ENCODE measurements at regions not wholly inside any gene's neighbourhood (a gene's known extent, or its start where the extent isn't known, plus 50 kb on each side); places are given as distances from the start of the nearest gene placed in this dataset.

DNA sequence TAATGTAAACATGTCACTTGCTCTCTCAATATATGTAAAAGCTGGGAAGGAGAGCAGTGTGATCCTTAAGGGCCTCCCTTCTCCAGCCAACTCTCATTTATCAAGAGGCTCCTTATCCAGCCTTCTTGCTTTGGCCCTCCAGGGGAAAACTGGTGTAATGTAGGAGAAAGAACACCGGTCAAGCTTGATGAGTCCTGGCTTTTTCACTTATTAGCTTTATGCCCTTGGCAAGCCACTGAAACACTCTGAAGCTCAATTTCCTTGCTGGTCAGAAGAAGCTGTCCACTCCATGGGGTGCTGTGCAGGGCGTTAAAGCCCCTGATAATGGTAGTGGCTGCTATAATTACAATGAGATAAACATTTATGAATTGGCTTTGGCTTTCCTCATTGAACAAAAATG is 251.2 kb upstream of the RBBP8 start:
- H3K4me3 ChIP-seq: no peak overlapping the region
- H3K27me3 ChIP-seq: no peaks in the 10 kb centered on the region
- DNase-seq (ENCODE audit: extremely low spot score): no peak
- H3K4me1 ChIP-seq: peaks cover 14 to 41% (median 34%) of the 10 kb centered on the region in 4 donors
- H3K27ac ChIP-seq (replicated peaks in 1 of 4): no peak overlapping the region
- no peaks in the 10 kb centered on the region for H3K9me3 ChIP-seq
- 7% methylated on average over 2 of the region's 2 CpGs for WGBS
- H3K36me3 ChIP-seq: no peaks in the 10 kb centered on the region
- TF ChIP-seq POLR2AphosphoS5 (IDR thresholded peaks at IDR 0.05) (no peak), POLR2A (IDR thresholded peaks at IDR 0.05; ENCODE audit: low read depth) (no peak), EP300 (IDR thresholded peaks at IDR 0.05) (no peak)
- TF ChIP-seq, protein P1, sequence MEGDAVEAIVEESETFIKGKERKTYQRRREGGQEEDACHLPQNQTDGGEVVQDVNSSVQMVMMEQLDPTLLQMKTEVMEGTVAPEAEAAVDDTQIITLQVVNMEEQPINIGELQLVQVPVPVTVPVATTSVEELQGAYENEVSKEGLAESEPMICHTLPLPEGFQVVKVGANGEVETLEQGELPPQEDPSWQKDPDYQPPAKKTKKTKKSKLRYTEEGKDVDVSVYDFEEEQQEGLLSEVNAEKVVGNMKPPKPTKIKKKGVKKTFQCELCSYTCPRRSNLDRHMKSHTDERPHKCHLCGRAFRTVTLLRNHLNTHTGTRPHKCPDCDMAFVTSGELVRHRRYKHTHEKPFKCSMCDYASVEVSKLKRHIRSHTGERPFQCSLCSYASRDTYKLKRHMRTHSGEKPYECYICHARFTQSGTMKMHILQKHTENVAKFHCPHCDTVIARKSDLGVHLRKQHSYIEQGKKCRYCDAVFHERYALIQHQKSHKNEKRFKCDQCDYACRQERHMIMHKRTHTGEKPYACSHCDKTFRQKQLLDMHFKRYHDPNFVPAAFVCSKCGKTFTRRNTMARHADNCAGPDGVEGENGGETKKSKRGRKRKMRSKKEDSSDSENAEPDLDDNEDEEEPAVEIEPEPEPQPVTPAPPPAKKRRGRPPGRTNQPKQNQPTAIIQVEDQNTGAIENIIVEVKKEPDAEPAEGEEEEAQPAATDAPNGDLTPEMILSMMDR (IDR thresholded peaks at IDR 0.05): no peak
- intact Hi-C loops (cut with DNase I): loop anchor here (10.0 kb wide), 1 partner anchor 117 kb away; no protein-coding TSS in a partner anchor

DNA sequence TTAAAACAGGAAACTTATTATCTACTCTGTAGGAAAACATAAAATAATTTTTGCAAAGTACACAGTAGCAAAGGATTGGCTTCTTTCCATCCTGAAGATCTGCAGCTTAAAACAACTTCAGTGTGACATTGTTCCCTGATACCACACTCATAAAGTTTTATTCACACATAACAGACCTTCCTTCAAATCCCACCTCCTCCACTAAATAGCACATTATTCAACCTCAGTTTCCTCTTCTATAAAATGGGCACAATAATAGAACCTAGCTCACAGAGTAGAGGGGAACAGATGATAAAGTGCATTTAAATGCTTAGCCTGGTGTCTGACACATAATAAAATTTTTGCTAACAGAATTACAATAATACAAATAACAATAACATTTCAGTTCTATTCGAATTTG is 250.4 kb upstream of the RBBP8 start:
- DNase-seq (ENCODE audit: extremely low spot score): no peak
- Histone ChIP-seq H3K27ac (replicated peaks in 1 of 4) (peak overlapping the region; percentile 18 to 57 (median 40)), H3K4me3 (no peak overlapping the region), H3K9me3 (no peaks in the 10 kb centered on the region), H3K4me1 (peaks cover 14 to 40% (median 30%) of the 10 kb centered on the region in 4 donors), H3K27me3 (no peaks in the 10 kb centered on the region), H3K36me3 (no peaks in the 10 kb centered on the region)
- no peak for TF ChIP-seq EP300 (IDR thresholded peaks at IDR 0.05)
- TF ChIP-seq, protein P1 (IDR thresholded peaks at IDR 0.05): no peak
- TF ChIP-seq POLR2AphosphoS5 (IDR thresholded peaks at IDR 0.05): no peak
- no peak for TF ChIP-seq POLR2A (IDR thresholded peaks at IDR 0.05; ENCODE audit: low read depth)
- intact Hi-C loops (cut with DNase I): loop anchor here (10.0 kb wide), 1 partner anchor 118 kb away; no protein-coding TSS in a partner anchor
- WGBS: 21% methylated on average over 1 of the region's 1 CpG

DNA sequence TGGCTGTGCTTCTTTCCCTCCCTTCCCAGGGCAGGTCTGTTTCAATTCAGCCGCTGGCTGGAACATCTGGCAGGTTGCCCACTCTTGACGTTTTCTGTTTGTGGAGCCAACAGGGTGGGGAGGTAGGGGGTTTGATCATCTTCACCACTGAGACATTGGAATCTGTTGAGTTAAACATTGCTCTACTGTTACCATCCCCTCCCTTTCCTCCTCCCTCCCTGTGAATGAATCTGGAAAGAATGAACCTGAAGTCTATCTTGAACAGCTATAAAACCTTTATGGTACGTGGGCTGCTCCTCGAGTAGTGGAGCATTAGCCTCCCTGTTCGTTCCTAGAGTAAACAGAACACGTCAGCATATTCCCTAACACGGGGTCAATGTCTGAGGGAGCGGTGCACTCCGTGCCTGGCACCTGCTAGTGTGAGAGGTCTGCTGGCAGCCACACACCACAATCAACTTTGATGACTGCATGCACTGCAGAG is 249.9 kb upstream of the RBBP8 start:
- Histone ChIP-seq H3K9me3 (no peaks in the 10 kb centered on the region), H3K27me3 (no peaks in the 10 kb centered on the region), H3K4me1 (peaks cover 14 to 34% (median 25%) of the 10 kb centered on the region in 4 donors), H3K4me3 (peak overlapping the region in 2 of 4 donors; percentile 2 to 4), H3K27ac (replicated peaks in 1 of 4) (peak overlapping the region; percentile 18 to 57 (median 40)), H3K36me3 (no peaks in the 10 kb centered on the region)
- no peak for DNase-seq (ENCODE audit: extremely low spot score)
- peak; percentile 14 to 48 for TF ChIP-seq POLR2AphosphoS5 (IDR thresholded peaks at IDR 0.05)
- no peak for TF ChIP-seq POLR2A (IDR thresholded peaks at IDR 0.05; ENCODE audit: low read depth)
- 21% methylated on average over 9 of the region's 9 CpGs for WGBS
- intact Hi-C loops (cut with DNase I): loop anchor here (10.0 kb wide), 1 partner anchor 118 kb away; no protein-coding TSS in a partner anchor

DNA sequence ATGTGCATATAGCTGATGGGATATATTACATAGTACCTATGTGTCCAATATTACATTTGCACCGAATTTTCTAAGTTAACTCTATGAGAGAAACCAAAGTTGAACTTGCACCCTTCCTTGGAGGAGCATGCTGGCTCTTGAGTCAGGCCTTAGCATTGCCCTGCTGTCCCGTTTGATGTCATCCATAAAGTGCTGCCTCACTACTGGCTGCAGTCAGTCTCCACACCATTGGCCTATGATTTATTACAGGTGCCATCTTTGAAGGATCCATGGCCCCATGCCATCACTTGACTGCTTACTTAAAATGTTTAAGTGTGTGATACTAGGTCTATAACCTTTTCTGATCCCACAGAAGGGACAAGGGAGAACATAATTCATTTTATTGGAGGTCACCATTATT is 249.3 kb upstream of the RBBP8 start:
- no peaks in the 10 kb centered on the region for H3K36me3 ChIP-seq
- no peak for DNase-seq (ENCODE audit: extremely low spot score)
- H3K27ac ChIP-seq (replicated peaks in 1 of 4): peak overlapping the region in 3 of 4 donors; percentile 18 to 57 (median 53)

DNA sequence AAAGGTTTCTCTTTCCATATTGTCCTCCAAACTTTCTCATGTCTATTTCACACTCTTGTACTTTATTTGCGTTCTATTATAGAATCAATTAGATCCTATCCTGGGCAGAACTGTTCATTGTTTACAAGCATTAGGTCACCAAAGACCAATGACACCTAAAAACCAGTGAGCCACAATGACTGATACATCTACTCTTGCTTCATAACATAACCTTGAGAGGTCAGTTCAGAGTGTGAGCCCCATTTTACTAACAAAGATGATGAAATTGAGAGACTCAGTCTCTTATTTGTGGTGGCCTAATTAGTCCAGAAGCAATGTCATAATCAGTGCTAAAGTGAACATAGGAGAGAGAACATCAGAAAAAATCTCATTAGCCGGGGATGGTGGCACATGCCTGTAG is 248.9 kb upstream of the RBBP8 start:
- peaks cover 14 to 28% (median 21%) of the 10 kb centered on the region in 4 donors for H3K4me1 ChIP-seq
- TF ChIP-seq EP300 (IDR thresholded peaks at IDR 0.05) (no peak), POLR2AphosphoS5 (IDR thresholded peaks at IDR 0.05) (no peak), POLR2A (IDR thresholded peaks at IDR 0.05; ENCODE audit: low read depth) (no peak)
- TF ChIP-seq, protein P1 (IDR thresholded peaks at IDR 0.05): no peak
- H3K4me3 ChIP-seq: no peak overlapping the region
- 98% methylated on average over 2 of the region's 2 CpGs for WGBS
- H3K9me3 ChIP-seq: no peaks in the 10 kb centered on the region
- no peaks in the 10 kb centered on the region for H3K27me3 ChIP-seq
- intact Hi-C loops (cut with DNase I): loop anchor here (10.0 kb wide), 1 partner anchor 119 kb away; no protein-coding TSS in a partner anchor
- H3K36me3 ChIP-seq: no peaks in the 10 kb centered on the region
- no peak for DNase-seq (ENCODE audit: extremely low spot score)
- peak overlapping the region in 1 of 4 donors; percentile 57 for H3K27ac ChIP-seq (replicated peaks in 1 of 4)

More for the DNA sequence above, 249.3 kb upstream of the RBBP8 start:
- no peaks in the 10 kb centered on the region for H3K27me3 ChIP-seq
- intact Hi-C loops (cut with DNase I): loop anchor here (10.0 kb wide), 1 partner anchor 119 kb away; no protein-coding TSS in a partner anchor
- no peaks in the 10 kb centered on the region for H3K9me3 ChIP-seq
- TF ChIP-seq POLR2AphosphoS5 (IDR thresholded peaks at IDR 0.05) (no peak), EP300 (IDR thresholded peaks at IDR 0.05) (no peak), POLR2A (IDR thresholded peaks at IDR 0.05; ENCODE audit: low read depth) (no peak)
- TF ChIP-seq, protein P1 (IDR thresholded peaks at IDR 0.05): no peak
- H3K4me3 ChIP-seq: no peak overlapping the region
- peaks cover 14 to 29% (median 21%) of the 10 kb centered on the region in 4 donors for H3K4me1 ChIP-seq
- 48% methylated on average over 2 of the region's 2 CpGs for WGBS
